ENCODE measurements at regions not wholly inside any gene's neighbourhood (a gene's known extent, or its start where the extent isn't known, plus 50 kb on each side); places are given as distances from the start of the nearest gene placed in this dataset.
A peak's percentile ranks its signal among the peaks of the same experiment; 100 is the strongest.

GRCh38 chr4:41361794-41362526, 105.2 kb downstream of the UCHL1 start:
- H3K27ac ChIP-seq: peak overlapping the region; percentile 82 to 84
- intact Hi-C loops (cut with DNase I): loop anchor here (2.0 to 5.0 kb wide), 3 partner anchors 65 to 283 kb away; partner anchors contain the start of gene LIMCH1
- H3K4me1 ChIP-seq (replicated peaks): peaks cover 4% of the 10 kb centered on the region
- DNase-seq (ENCODE audit: low spot score): no peak
- no peak for TF ChIP-seq CTCF (IDR thresholded peaks at IDR 0.05)
- TF ChIP-seq POLR2AphosphoS5 (IDR thresholded peaks at IDR 0.05): no peak
- TF ChIP-seq POLR2A (IDR thresholded peaks at IDR 0.05): no peak
- peak overlapping the region; percentile 70 to 81 for H3K4me3 ChIP-seq
- WGBS: 25% methylated on average over 10 of the region's 10 CpGs
- no peaks in the 10 kb centered on the region for H3K27me3 ChIP-seq (replicated peaks; ENCODE audit: insufficient read depth)
- H3K36me3 ChIP-seq: no peaks in the 10 kb centered on the region
- H3K9me3 ChIP-seq: no peaks in the 10 kb centered on the region

DNA sequence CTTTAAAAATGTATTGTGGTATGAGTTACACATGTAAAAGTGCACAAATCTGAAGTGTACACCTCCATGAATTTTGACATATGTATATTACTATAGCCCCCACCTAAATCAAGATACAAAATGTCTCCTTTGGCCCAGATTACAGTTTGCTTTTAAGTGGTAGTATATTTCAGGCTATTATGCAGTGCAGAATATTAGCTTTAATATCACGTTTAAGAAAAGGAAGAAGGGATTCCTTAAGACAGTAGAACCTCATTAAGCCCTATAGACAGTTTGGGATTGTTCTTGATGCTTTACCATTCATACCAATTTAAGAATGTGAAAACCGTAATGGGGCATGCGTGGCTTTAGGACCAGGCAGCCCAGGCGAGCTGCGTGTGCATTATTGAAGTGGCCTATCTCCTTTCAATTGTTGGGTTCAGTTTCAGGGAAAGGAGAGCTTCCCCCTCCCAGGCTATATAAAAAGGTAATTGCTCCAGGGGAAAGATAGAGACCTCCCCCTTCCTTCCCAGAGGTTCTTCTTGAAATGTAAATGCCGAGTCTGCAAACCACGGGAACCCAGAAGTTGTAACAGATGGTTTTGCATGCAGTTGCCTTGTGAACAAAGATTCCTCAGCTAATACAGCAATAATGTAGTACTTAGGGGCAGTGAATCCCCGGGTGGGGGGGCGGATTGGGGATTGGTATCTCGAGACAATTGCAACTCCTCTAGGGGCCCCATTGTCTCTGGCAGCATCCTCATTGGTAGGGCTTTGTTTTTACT, 106.1 kb downstream of the UCHL1 start:
- Histone ChIP-seq H3K9me3 (no peaks in the 10 kb centered on the region), H3K36me3 (no peaks in the 10 kb centered on the region), H3K4me3 (peak overlapping the region in 1 of 2 donors; percentile 70), H3K4me1 (replicated peaks) (peaks cover 4% of the 10 kb centered on the region), H3K27me3 (replicated peaks; ENCODE audit: insufficient read depth) (no peaks in the 10 kb centered on the region), H3K27ac (peak overlapping the region; percentile 82 to 84)
- WGBS: 45% methylated on average over 10 of the region's 10 CpGs
- TF ChIP-seq POLR2AphosphoS5 (IDR thresholded peaks at IDR 0.05) (no peak), CTCF (IDR thresholded peaks at IDR 0.05) (no peak), POLR2A (IDR thresholded peaks at IDR 0.05) (no peak)
- DNase-seq (ENCODE audit: low spot score): no peak
- intact Hi-C loops (cut with DNase I): loop anchor here (2.0 to 5.0 kb wide), 2 partner anchors 64 to 282 kb away; no protein-coding TSS in a partner anchor

DNA sequence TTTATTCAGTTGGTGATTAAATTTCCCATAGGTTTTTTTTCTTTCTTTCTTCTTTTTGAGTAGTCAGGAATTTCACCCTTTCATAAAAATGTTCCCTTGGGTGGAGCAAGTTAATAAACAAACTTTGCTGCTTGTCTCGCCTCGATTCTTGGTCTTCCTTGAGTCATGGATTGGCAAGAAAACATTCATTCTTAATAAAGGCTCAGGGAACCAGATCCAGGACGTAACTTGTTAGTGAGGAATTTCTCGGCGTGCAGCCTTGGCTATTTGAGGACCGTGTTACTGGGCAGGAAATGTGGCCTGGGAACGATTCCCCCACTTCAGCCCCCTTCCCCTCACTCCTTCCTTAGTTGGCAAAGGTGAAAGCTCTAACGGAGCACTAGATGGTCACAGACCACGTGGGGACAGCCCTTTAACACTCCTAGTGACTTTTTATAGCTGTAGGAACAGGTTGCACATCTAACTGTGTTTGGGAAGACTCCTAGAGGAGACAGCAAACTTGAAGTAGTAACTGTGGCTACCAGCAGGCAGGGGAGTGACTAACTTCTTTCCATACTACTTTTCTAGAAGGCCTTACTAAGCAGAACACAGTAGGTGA, 106.8 kb downstream of the UCHL1 start:
- Histone ChIP-seq H3K36me3 (no peaks in the 10 kb centered on the region), H3K9me3 (no peaks in the 10 kb centered on the region), H3K4me1 (replicated peaks) (peaks cover 4% of the 10 kb centered on the region), H3K27me3 (replicated peaks; ENCODE audit: insufficient read depth) (no peaks in the 10 kb centered on the region), H3K27ac (peak overlapping the region; percentile 36 to 63), H3K4me3 (peak overlapping the region in 1 of 2 donors; percentile 70)
- intact Hi-C loops (cut with DNase I): loop anchor here (2.0 to 5.0 kb wide), 2 partner anchors 64 to 281 kb away; no protein-coding TSS in a partner anchor
- peak; percentile 50 for DNase-seq (ENCODE audit: low spot score)
- 11% methylated on average over 9 of the region's 9 CpGs for WGBS
- TF ChIP-seq CTCF (IDR thresholded peaks at IDR 0.05) (no peak), POLR2AphosphoS5 (IDR thresholded peaks at IDR 0.05) (peak; percentile 62)

GRCh38 chr4:41364876-41365275, 108.1 kb downstream of the UCHL1 start:
- Histone ChIP-seq H3K27me3 (replicated peaks; ENCODE audit: insufficient read depth) (no peaks in the 10 kb centered on the region), H3K36me3 (no peaks in the 10 kb centered on the region), H3K27ac (peak overlapping the region in 1 of 2 donors; percentile 63), H3K4me3 (no peak overlapping the region), H3K9me3 (no peaks in the 10 kb centered on the region), H3K4me1 (replicated peaks) (peaks cover 4% of the 10 kb centered on the region)
- intact Hi-C loops (cut with DNase I): loop anchor here (5.0 kb wide), 1 partner anchor 62 kb away; no protein-coding TSS in a partner anchor
- TF ChIP-seq POLR2AphosphoS5 (IDR thresholded peaks at IDR 0.05) (peak; percentile 54), CTCF (IDR thresholded peaks at IDR 0.05) (no peak)
- no peak for DNase-seq (ENCODE audit: low spot score)
- 5% methylated on average over 3 of the region's 3 CpGs for WGBS

All from prostate gland (tissue), 2 donors.